Gastrocnemius medialis (tissue), 4 donors: ENCODE measurements at regions not wholly inside any gene's neighbourhood (a gene's known extent, or its start where the extent isn't known, plus 50 kb on each side); places are given as distances from the start of the nearest gene placed in this dataset.
"Not testable (repeated sequence)": the region's sequence is repeated elsewhere in the genome, so short reads cannot be mapped to it uniquely, and the experiment has no call there.

Source experiments
- CTCF ChIP-seq, 5 experiments: fragments of 450-650 bp in 3 of 5; fragments of 200-600 bp in 2 of 5; sonication (generic) in 2 of 5; IDR thresholded peaks in 4 of 5; conservative IDR thresholded peaks in 1 of 5; 1 replicate in 4 of 5; 2 replicates in 1 of 5; pipeline ENCODE4 v1.5.1; 2016 to 2019; ENCODE audit warnings: antibody characterized with exemption in 5 of 5, mild to moderate bottlenecking in 3 of 5, moderate library complexity in 3 of 5
- POLR2A ChIP-seq, 2 donors: fragments of 450-650 bp; IDR thresholded peaks; one replicate each; pipeline ENCODE4 v1.6.1; 2017; ENCODE audit warnings: antibody characterized with exemption in 2 of 2, mild to moderate bottlenecking in 2 of 2, moderate library complexity in 2 of 2

GRCh38 chr10:42235736-42236135, 402.6 kb downstream of the ZNF33B start:
- not testable (repeated sequence) for TF ChIP-seq CTCF (IDR thresholded peaks at IDR 0.05 in 4 of 5, conservative IDR thresholded peaks at IDR 0.05 in 1 of 5); POLR2A (IDR thresholded peaks at IDR 0.05)
